Panc1 (cell line): ENCODE measurements at regions not wholly inside any gene's neighbourhood (a gene's known extent, or its start where the extent isn't known, plus 50 kb on each side); places are given as distances from the start of the nearest gene placed in this dataset.

ENCODE experiments used
- ATAC-seq: fragments of 200-7000 bp; cut with Tn5 transposase; 2 replicates; pipeline ENCODE4 v1.9.1; 2020; ENCODE audit warnings: mild to moderate bottlenecking, moderate library complexity
- BruUV-seq: library from RNA; stranded (reverse); fragments of 400-500 nt; replicated peaks from 2 replicates; lab custom pipeline; 2021; lab: Mats Ljungman, UMichigan
- CTCF ChIA-PET: fragments of 300-600 bp; sonication (Branson Sonifier 250); formaldehyde crosslinking; loops from one replicate; lab custom pipeline; 2022; ENCODE audit warnings: antibody characterized with exemption; lab: Charles Lee
- POLR2A ChIA-PET: fragments of 300-600 bp; sonication (Branson Sonifier 250); formaldehyde crosslinking; loops from one replicate; lab custom pipeline; 2022; ENCODE audit warnings: antibody characterized with exemption; lab: Charles Lee
- DNase-seq: peaks from one replicate; pipeline ENCODE4 v3.0.0-alpha.2; 2010; ENCODE audit warnings: low read depth, low spot score
- H3K27ac ChIP-seq: 2 replicates; pipeline ENCODE4 v1.5.1; 2011; ENCODE audit warnings: mild to moderate bottlenecking, low read length, inconsistent platforms
- H3K27me3 ChIP-seq: fragments of 200-500 bp; sonication (Bioruptor generic); 2 replicates; pipeline ENCODE4 v1.6.0; 2014; ENCODE audit warnings: low read length, inconsistent platforms; ENCODE audit not compliant: control insufficient read depth, insufficient read depth
- H3K36me3 ChIP-seq: fragments of 200-500 bp; sonication (Bioruptor generic); 2 replicates; pipeline ENCODE4 v1.5.1; 2014; ENCODE audit warnings: inconsistent platforms, mild to moderate bottlenecking, low read length, moderate library complexity; ENCODE audit not compliant: control insufficient read depth, insufficient read depth
- H3K4me1 ChIP-seq: 2 replicates; pipeline ENCODE4 v1.5.1; 2011; ENCODE audit warnings: inconsistent platforms, mild to moderate bottlenecking, low read length, moderate library complexity; ENCODE audit not compliant: control insufficient read depth, insufficient read depth
- H3K4me3 ChIP-seq, 2 experiments: 2 replicates each; pipeline ENCODE4 v1.5.1; 2011 to 2012; ENCODE audit warnings: low read depth in 2 of 2, low read length in 2 of 2, mild to moderate bottlenecking in 2 of 2, inconsistent platforms in 1 of 2, moderate library complexity in 1 of 2
- H3K9me3 ChIP-seq: fragments of 200-500 bp; sonication (Bioruptor generic); 2 replicates; pipeline ENCODE4 v1.5.1; 2014; ENCODE audit warnings: low read depth, mild to moderate bottlenecking, inconsistent platforms, low read length, moderate library complexity; ENCODE audit not compliant: control insufficient read depth, insufficient read depth
- CTCF ChIP-seq: fragments of 450-650 bp; IDR thresholded peaks from 2 replicates; pipeline ENCODE4 v1.5.1; 2017; ENCODE audit warnings: mild to moderate bottlenecking
- POLR2AphosphoS5 ChIP-seq: IDR thresholded peaks from 2 replicates; pipeline ENCODE4 v1.6.1; 2012; ENCODE audit warnings: mild to moderate bottlenecking, low read depth, low read length, moderate library complexity
- REST ChIP-seq, 2 experiments: IDR thresholded peaks; 2 replicates each; pipeline ENCODE4 v1.6.1; 2011 to 2012; ENCODE audit warnings: low read depth in 2 of 2, control low read depth in 1 of 2, low read length in 1 of 2, mild to moderate bottlenecking in 1 of 2, moderate library complexity in 1 of 2; ENCODE audit not compliant: insufficient read depth in 1 of 2
- SIN3A ChIP-seq: IDR thresholded peaks from 2 replicates; pipeline ENCODE4 v1.6.1; 2012; ENCODE audit warnings: low read depth, mild to moderate bottlenecking, low read length, moderate library complexity, borderline replicate concordance; ENCODE audit not compliant: insufficient read depth
- TCF7L2 ChIP-seq: IDR thresholded peaks from 2 replicates; pipeline ENCODE4 v1.6.1; 2011; ENCODE audit warnings: mild to moderate bottlenecking, low read depth, low read length, inconsistent platforms
- in situ Hi-C: cut with HindIII; loops from 2 replicates; pipeline ENCODE4 v1.10.0; 2016; ENCODE audit warnings: low sequenced_read_pairs, low pct_unique_long_range_greater_than_20kb
- intact Hi-C: fragments of 100-400 bp; cut with micrococcal nuclease; formaldehyde crosslinking; loops from one replicate; pipeline ENCODE4 v1.10.0; 2022; ENCODE audit not compliant: unreplicated experiment

GRCh38 chr1:22284906-22285548 lies 142.1 kb upstream of the WNT4 start:
- TF ChIP-seq TCF7L2 (no peak), REST (IDR thresholded peaks at IDR 0.05; ENCODE audit: insufficient read depth in 1 of 2, low read depth in 2 of 2, low read length in 1 of 2) (no peak), POLR2AphosphoS5 (no peak), SIN3A (no peak), CTCF (no peak)
- Histone ChIP-seq H3K4me1 (no peaks in the 10 kb centered on the region), H3K4me3 (no peak overlapping the region), H3K9me3 (no peaks in the 10 kb centered on the region), H3K27me3 (no peaks in the 10 kb centered on the region), H3K27ac (no peak overlapping the region), H3K36me3 (no peaks in the 10 kb centered on the region)
- no TSS peak for BruUV-seq
- intact Hi-C loops: no loop called here
- ChIA-PET CTCF (no interaction called here), POLR2A (no interaction called here)
- in situ Hi-C loops: no loop called here
- DNase-seq: no peak
- ATAC-seq: no peak

- CTCF ChIA-PET: no interaction called here
- BruUV-seq: no TSS peak
- TF ChIP-seq REST (IDR thresholded peaks at IDR 0.05; ENCODE audit: insufficient read depth in 1 of 2, low read depth in 2 of 2, low read length in 1 of 2) (no peak), TCF7L2 (no peak), CTCF (no peak), POLR2AphosphoS5 (no peak), SIN3A (no peak)
- POLR2A ChIA-PET: no interaction called here
- H3K36me3 ChIP-seq: no peaks in the 10 kb centered on the region
- no peak overlapping the region for H3K27ac ChIP-seq
- no peaks in the 10 kb centered on the region for H3K27me3 ChIP-seq
- in situ Hi-C loops: no loop called here
- H3K4me1 ChIP-seq: no peaks in the 10 kb centered on the region
- no peak overlapping the region for H3K4me3 ChIP-seq
- no peaks in the 10 kb centered on the region for H3K9me3 ChIP-seq
- no peak for DNase-seq
- intact Hi-C loops: no loop called here
- no peak for ATAC-seq
Observed at GRCh38 chr1:22285549-22286396, 142.9 kb upstream of the WNT4 start.
